DND-41 (cell line): ENCODE measurements at regions not wholly inside any gene's neighbourhood (a gene's known extent, or its start where the extent isn't known, plus 50 kb on each side); places are given as distances from the start of the nearest gene placed in this dataset.

Experiments used
- ATAC-seq: fragments of 200-7000 bp; cut with Tn5 transposase; 3 replicates; pipeline ENCODE4 v1.9.1; 2021; ENCODE audit warnings: low read depth; ENCODE audit not compliant: insufficient read depth
- DNase-seq: peaks from one replicate; pipeline ENCODE4 v3.0.0-alpha.2; 2020
- H2AFZ ChIP-seq: 2 replicates; pipeline ENCODE4 v1.6.0; 2012; ENCODE audit warnings: low read depth, low read length
- H3K27ac ChIP-seq: 2 replicates; pipeline ENCODE4 v1.5.1; 2012; ENCODE audit warnings: low read length, inconsistent platforms
- H3K27me3 ChIP-seq: fragments of 200-600 bp; sonication (generic); 2 replicates; pipeline ENCODE4 v1.6.0; 2012; ENCODE audit warnings: low read length, mild to moderate bottlenecking, inconsistent platforms; ENCODE audit not compliant: insufficient read depth, poor library complexity
- H3K36me3 ChIP-seq: 2 replicates; pipeline ENCODE4 v1.5.1; 2012; ENCODE audit warnings: low read length, inconsistent platforms; ENCODE audit not compliant: insufficient read depth
- H3K4me1 ChIP-seq: 2 replicates; pipeline ENCODE4 v1.5.1; 2012; ENCODE audit warnings: mild to moderate bottlenecking, low read length; ENCODE audit not compliant: insufficient read depth
- H3K4me2 ChIP-seq: 2 replicates; pipeline ENCODE4 v1.6.0; 2012; ENCODE audit warnings: mild to moderate bottlenecking, moderate library complexity, low read length, inconsistent platforms; ENCODE audit not compliant: insufficient read depth
- H3K4me3 ChIP-seq, 2 experiments: fragments of 200-600 bp in 1 of 2; shearing (Covaris generic) in 1 of 2; 2 replicates each; pipeline ENCODE4 v1.5.1; 2012 to 2016; ENCODE audit warnings: inconsistent platforms in 2 of 2, low read length in 2 of 2, mild to moderate bottlenecking in 2 of 2, low read depth in 1 of 2, moderate library complexity in 1 of 2
- H3K79me2 ChIP-seq: 2 replicates; pipeline ENCODE4 v1.6.0; 2012; ENCODE audit warnings: low read length, inconsistent platforms; ENCODE audit not compliant: insufficient read depth
- H3K9ac ChIP-seq: 2 replicates; pipeline ENCODE4 v1.6.0; 2012; ENCODE audit warnings: low read depth, mild to moderate bottlenecking, inconsistent platforms, low read length, moderate library complexity
- H3K9me3 ChIP-seq: 2 replicates; pipeline ENCODE4 v1.5.1; 2012; ENCODE audit warnings: low read length, moderate library complexity, mild to moderate bottlenecking, inconsistent platforms; ENCODE audit not compliant: insufficient read depth, severe bottlenecking
- H4K20me1 ChIP-seq: 2 replicates; pipeline ENCODE4 v1.6.0; 2012; ENCODE audit warnings: low read length; ENCODE audit not compliant: insufficient read depth
- CTCF ChIP-seq: IDR thresholded peaks from 2 replicates; pipeline ENCODE4 v1.5.1; 2012; ENCODE audit warnings: borderline replicate concordance, low read length, moderate library complexity, mild to moderate bottlenecking; ENCODE audit not compliant: poor library complexity, severe bottlenecking; ENCODE audit errors: extremely low read depth
- EZH2 ChIP-seq: IDR thresholded peaks from 3 replicates; pipeline ENCODE4 v1.6.1; 2012; ENCODE audit warnings: borderline replicate concordance, low read depth, mild to moderate bottlenecking, moderate library complexity, low read length, inconsistent platforms; ENCODE audit not compliant: severe bottlenecking

GRCh38 chr11:91859666-91860065 lies 365.0 kb upstream of the FAT3 start:
- no peak overlapping the region for H2AFZ ChIP-seq
- H3K9me3 ChIP-seq: no peaks in the 10 kb centered on the region
- no peaks in the 10 kb centered on the region for H3K4me1 ChIP-seq
- H3K9ac ChIP-seq: no peak overlapping the region
- H3K4me2 ChIP-seq: no peak overlapping the region
- DNase-seq (no peak), ATAC-seq (no peak)
- no peaks in the 10 kb centered on the region for H4K20me1 ChIP-seq
- H3K36me3 ChIP-seq: no peaks in the 10 kb centered on the region
- no peak for TF ChIP-seq CTCF
- no peak for TF ChIP-seq EZH2
- no peaks in the 10 kb centered on the region for H3K79me2 ChIP-seq
- no peak overlapping the region for H3K27ac ChIP-seq
- no peak overlapping the region for H3K4me3 ChIP-seq
- H3K27me3 ChIP-seq: no peaks in the 10 kb centered on the region

DNA sequence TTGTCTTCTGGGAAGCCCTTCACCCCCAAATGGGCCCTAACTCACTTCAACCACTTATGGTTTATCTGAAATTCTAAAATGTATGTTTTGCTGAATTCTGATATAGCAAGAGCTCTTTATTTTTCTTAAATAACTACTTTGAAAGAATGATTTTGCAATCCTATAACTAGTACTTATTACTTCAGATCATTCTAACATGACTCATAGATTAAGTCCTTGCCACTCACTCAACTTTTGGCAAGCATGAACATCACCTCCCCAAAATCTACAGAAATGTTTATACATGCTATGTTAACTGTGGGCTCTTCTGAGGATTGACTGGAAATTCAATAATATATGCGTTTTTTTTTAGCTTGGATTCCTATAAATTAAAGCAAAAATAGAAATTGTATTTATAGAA lies 367.4 kb upstream of the FAT3 start:
- Histone ChIP-seq H2AFZ (no peak overlapping the region), H3K27me3 (no peaks in the 10 kb centered on the region), H3K9me3 (no peaks in the 10 kb centered on the region), H4K20me1 (no peaks in the 10 kb centered on the region), H3K9ac (no peak overlapping the region), H3K79me2 (no peaks in the 10 kb centered on the region), H3K36me3 (no peaks in the 10 kb centered on the region), H3K4me2 (no peak overlapping the region), H3K4me1 (no peaks in the 10 kb centered on the region), H3K4me3 (no peak overlapping the region), H3K27ac (no peak overlapping the region)
- DNase-seq: no peak
- ATAC-seq: no peak
- no peak for TF ChIP-seq EZH2
- no peak for TF ChIP-seq CTCF

DNA sequence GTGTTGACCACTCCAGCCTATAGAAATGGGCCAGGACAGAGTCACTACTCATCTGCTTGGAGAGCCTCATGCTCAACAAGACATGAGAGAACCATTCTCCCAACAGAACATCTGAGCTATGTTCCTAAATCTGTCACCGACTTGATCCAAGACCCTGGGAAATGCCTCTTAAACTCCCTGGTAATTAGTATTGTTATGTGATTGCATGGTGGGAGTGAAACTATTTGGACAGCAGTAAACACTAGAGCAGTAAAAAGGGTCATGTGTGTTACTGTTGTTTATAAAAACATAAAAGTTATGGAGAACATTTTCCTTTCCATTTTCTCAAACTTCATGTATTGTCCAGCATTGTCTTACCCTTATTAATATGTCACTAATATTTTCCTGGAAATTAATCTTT lies 369.8 kb upstream of the FAT3 start:
- Histone ChIP-seq H3K4me2 (no peak overlapping the region), H3K27me3 (no peaks in the 10 kb centered on the region), H3K4me1 (no peaks in the 10 kb centered on the region), H3K4me3 (no peak overlapping the region), H2AFZ (no peak overlapping the region), H4K20me1 (no peaks in the 10 kb centered on the region), H3K36me3 (no peaks in the 10 kb centered on the region), H3K79me2 (no peaks in the 10 kb centered on the region), H3K9ac (no peak overlapping the region), H3K9me3 (no peaks in the 10 kb centered on the region), H3K27ac (no peak overlapping the region)
- TF ChIP-seq CTCF (no peak), EZH2 (no peak)
- DNase-seq (no peak), ATAC-seq (no peak)

DNA sequence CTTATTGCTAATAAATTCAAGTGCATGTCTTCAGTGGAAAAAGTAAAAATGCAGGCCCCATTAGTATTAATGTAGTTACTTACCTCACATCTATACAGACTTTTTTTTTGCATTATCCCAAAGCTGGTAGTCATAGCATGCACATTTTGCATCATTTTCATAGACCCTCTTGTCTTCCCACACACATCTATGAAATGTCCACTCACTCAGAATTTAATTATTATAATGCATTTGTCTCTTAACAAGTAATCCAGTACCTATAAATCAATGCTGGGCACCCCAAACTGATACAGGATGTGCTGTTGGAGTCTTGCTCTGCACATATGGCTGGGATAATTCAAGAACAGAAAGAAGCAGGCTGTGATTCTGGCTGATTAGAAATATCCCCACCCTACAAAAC lies 370.4 kb upstream of the FAT3 start:
- H3K27me3 ChIP-seq: no peaks in the 10 kb centered on the region
- H4K20me1 ChIP-seq: no peaks in the 10 kb centered on the region
- H2AFZ ChIP-seq: no peak overlapping the region
- TF ChIP-seq EZH2 (no peak), CTCF (no peak)
- H3K79me2 ChIP-seq: no peaks in the 10 kb centered on the region
- no peak overlapping the region for H3K4me3 ChIP-seq
- ATAC-seq (no peak), DNase-seq (no peak)
- H3K9ac ChIP-seq: no peak overlapping the region
- no peaks in the 10 kb centered on the region for H3K4me1 ChIP-seq
- H3K4me2 ChIP-seq: no peak overlapping the region
- H3K27ac ChIP-seq: no peak overlapping the region
- H3K36me3 ChIP-seq: no peaks in the 10 kb centered on the region
- H3K9me3 ChIP-seq: no peaks in the 10 kb centered on the region
